Stomach (tissue), 8 donors: ENCODE measurements at regions not wholly inside any gene's neighbourhood (a gene's known extent, or its start where the extent isn't known, plus 50 kb on each side); places are given as distances from the start of the nearest gene placed in this dataset.

Experiments
- DNase-seq, 2 donors: peaks; one replicate each; pipeline versions ENCODE4 v3.0.0 to v3.0.0-alpha.2; 2013 to 2019
- H3K27ac ChIP-seq, 5 donors: fragments of 200-600 bp in 4 of 5; sonication (generic) in 4 of 5; one replicate each; pipeline ENCODE4 v1.5.1; 2013 to 2019; ENCODE audit warnings: mild to moderate bottlenecking in 1 of 5, moderate library complexity in 1 of 5
- H3K27me3 ChIP-seq, 3 donors: fragments of 200-600 bp; sonication (generic); one replicate each; pipeline ENCODE4 v1.5.1; 2017 to 2019; ENCODE audit warnings: mixed run types in 1 of 3
- H3K36me3 ChIP-seq, 4 donors: fragments of 200-600 bp; sonication (generic); 1 replicate in 3 of 4; 2 replicates in 1 of 4; pipeline ENCODE4 v1.5.1; 2016 to 2019
- H3K4me1 ChIP-seq, 4 donors: fragments of 200-600 bp; sonication (generic); one replicate each; pipeline ENCODE4 v1.5.1; 2016 to 2019
- H3K4me3 ChIP-seq, 4 donors: fragments of 200-600 bp; sonication (generic) in 3 of 4; one replicate each; pipeline ENCODE4 v1.5.1; 2016 to 2019; ENCODE audit warnings: mild to moderate bottlenecking in 1 of 4
- H3K9me3 ChIP-seq, 4 donors: fragments of 200-600 bp; sonication (generic); one replicate each; pipeline ENCODE4 v1.5.1; 2016 to 2019
- CTCF ChIP-seq, 7 experiments: fragments of 450-650 bp in 4 of 7; fragments of 200-600 bp in 3 of 7; sonication (generic) in 3 of 7; IDR thresholded peaks; one replicate each; pipeline ENCODE4 v1.5.1; 2016 to 2019; ENCODE audit warnings: antibody characterized with exemption in 7 of 7, control low read depth in 2 of 7, mild to moderate bottlenecking in 1 of 7
- EP300 ChIP-seq: sonication (generic); formaldehyde crosslinking; IDR thresholded peaks from one replicate; pipeline ENCODE4 v1.6.1; 2017; ENCODE audit warnings: antibody characterized with exemption
- POLR2A ChIP-seq, 4 donors: fragments of 450-650 bp; IDR thresholded peaks; one replicate each; pipeline ENCODE4 v1.6.1; 2016; ENCODE audit warnings: antibody characterized with exemption in 4 of 4, control low read depth in 2 of 4, mild to moderate bottlenecking in 1 of 4, moderate library complexity in 1 of 4
- POLR2AphosphoS5 ChIP-seq, 3 donors: sonication (generic); formaldehyde crosslinking; IDR thresholded peaks; one replicate each; pipeline ENCODE4 v1.6.1; 2016; ENCODE audit warnings: antibody characterized with exemption in 3 of 3
- WGBS, 5 donors: extraction: QIAGEN DNeasy Blood & Tissue Kit in 3 of 5; methylation state at CpG; one replicate each; pipeline versions ENCODE4 v1.1.5 to v1.1.7; 2013 to 2018; 5-methylcytosine and 5-hydroxymethylcytosine counted together
- intact Hi-C: fragments of 100-400 bp; cut with DNase I; formaldehyde crosslinking; loops from one replicate; pipeline ENCODE4 v1.15.1; 2023; ENCODE audit warnings: low total_unique reads
- donor health status: healthy with polysubstance abuse.
- donor health status: Bipolar disorder and iron deficiency.
- donor health status: healthy.

GRCh38 chr11:95338430-95338991 is 107.5 kb upstream of the SESN3 start:
- intact Hi-C loops = no loop called here

DNA sequence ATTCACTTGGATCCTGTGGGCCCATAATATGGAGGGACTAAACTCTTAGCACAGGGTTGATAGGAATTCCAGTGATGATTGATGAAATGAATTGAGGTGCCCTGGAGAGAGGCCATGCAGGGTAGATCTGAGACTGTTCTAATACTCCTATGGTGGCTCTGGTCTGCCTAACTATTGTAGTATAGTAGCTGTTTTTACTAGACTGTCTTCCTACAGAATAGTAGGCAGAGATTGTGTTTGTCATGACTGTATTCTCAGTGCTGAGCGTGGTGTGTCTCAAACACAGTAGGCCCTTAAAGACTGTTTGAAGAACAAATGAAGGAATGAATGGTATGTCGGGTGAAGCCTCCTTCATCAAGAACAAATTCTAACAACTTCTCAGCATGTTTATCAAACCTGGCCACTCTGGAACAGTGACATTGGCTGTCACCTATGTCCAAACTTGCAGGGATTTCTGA is 107.0 kb upstream of the SESN3 start:
- intact Hi-C loops = no loop called here
- Histone ChIP-seq H3K27ac (peak overlapping the region; percentile 46 to 84 (median 75)), H3K4me1 (peaks cover 15 to 37% (median 32%) of the 10 kb centered on the region in 4 donors)

More at GRCh38 chr11:95338430-95338991, 107.5 kb upstream of the SESN3 start:
- Histone ChIP-seq H3K4me1 (peaks cover 15 to 37% (median 32%) of the 10 kb centered on the region in 4 donors), H3K27ac (peak overlapping the region; percentile 46 to 84 (median 75)), H3K27me3 (no peaks in the 10 kb centered on the region), H3K36me3 (no peaks in the 10 kb centered on the region), H3K9me3 (no peaks in the 10 kb centered on the region), H3K4me3 (no peak overlapping the region)
- peak in 1 of 2 donors; percentile 94 for DNase-seq
- TF ChIP-seq POLR2AphosphoS5 (IDR thresholded peaks at IDR 0.05) = no peak
- no peak for TF ChIP-seq EP300
- TF ChIP-seq POLR2A (IDR thresholded peaks at IDR 0.05) = no peak
- no peak for TF ChIP-seq CTCF (IDR thresholded peaks at IDR 0.05)
- 27 to 41% (median 39%) methylated on average over 4 of the region's 4 CpGs for WGBS, 5 donors

DNA sequence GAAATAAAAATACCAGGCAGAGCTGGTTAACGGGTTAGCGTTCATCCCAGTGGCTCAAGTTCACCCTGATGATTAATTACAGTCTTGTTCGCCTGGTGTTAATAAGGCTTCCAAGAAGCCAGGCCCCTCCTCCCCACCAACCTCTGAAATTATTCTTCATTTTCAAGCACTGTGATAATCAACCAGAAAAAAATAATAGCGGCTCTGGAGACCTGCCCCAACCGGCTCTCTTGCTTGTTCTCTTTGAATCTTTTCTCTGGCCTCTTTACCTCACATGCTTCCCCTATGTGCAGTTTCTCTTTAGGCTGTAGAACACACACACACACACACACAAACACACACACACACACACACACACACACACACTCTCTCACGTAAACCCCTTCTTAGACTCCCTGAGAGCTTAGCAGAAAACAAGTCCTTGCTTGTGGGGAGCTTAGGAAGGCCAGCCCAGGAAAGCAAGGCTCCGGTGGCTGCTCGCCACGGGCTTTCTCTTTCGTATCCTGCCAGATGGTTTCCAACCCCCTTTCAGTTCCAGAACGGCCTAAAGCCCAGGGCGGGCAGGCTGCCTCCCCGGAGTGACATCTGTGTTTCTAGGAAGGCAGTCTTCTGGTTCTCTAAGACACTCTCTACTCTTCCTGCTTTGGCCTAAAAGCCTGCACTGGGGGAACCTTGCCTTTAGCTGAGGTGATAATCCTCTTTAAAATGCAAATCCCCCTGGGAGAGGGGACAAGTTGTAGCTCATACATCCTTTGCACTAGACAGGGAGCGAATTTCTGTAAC is 106.4 kb upstream of the SESN3 start:
- H3K27ac ChIP-seq = peak overlapping the region; percentile 13 to 84 (median 75)
- DNase-seq = peak; percentile 38 to 86
- H3K4me1 ChIP-seq = peaks cover 15 to 37% (median 32%) of the 10 kb centered on the region in 4 donors
- TF ChIP-seq CTCF (IDR thresholded peaks at IDR 0.05) = no peak
- TF ChIP-seq POLR2AphosphoS5 (IDR thresholded peaks at IDR 0.05) = no peak
- no peak for TF ChIP-seq EP300
- TF ChIP-seq POLR2A (IDR thresholded peaks at IDR 0.05) = no peak
- H3K27me3 ChIP-seq = no peaks in the 10 kb centered on the region
- H3K9me3 ChIP-seq = no peaks in the 10 kb centered on the region
- H3K36me3 ChIP-seq = no peaks in the 10 kb centered on the region
- intact Hi-C loops = no loop called here
- 18 to 27% (median 25%) methylated on average over 14 of the region's 14 CpGs for WGBS, 5 donors
- peak overlapping the region in 2 of 4 donors; percentile 2 to 12 for H3K4me3 ChIP-seq

More for the DNA sequence above, 107.0 kb upstream of the SESN3 start:
- DNase-seq = no peak
- no peaks in the 10 kb centered on the region for H3K36me3 ChIP-seq
- no peak for TF ChIP-seq POLR2AphosphoS5 (IDR thresholded peaks at IDR 0.05)
- TF ChIP-seq POLR2A (IDR thresholded peaks at IDR 0.05) = no peak
- no peak for TF ChIP-seq EP300
- no peak for TF ChIP-seq CTCF (IDR thresholded peaks at IDR 0.05)
- no peak overlapping the region for H3K4me3 ChIP-seq
- no peaks in the 10 kb centered on the region for H3K9me3 ChIP-seq
- 54 to 66% (median 59%) methylated on average over 2 of the region's 2 CpGs for WGBS, 5 donors
- H3K27me3 ChIP-seq = no peaks in the 10 kb centered on the region

GRCh38 chr11:95335989-95336388 is 105.0 kb upstream of the SESN3 start:
- intact Hi-C loops = no loop called here
- H3K36me3 ChIP-seq = no peaks in the 10 kb centered on the region
- TF ChIP-seq EP300 = no peak
- no peak for TF ChIP-seq CTCF (IDR thresholded peaks at IDR 0.05)
- no peak for TF ChIP-seq POLR2A (IDR thresholded peaks at IDR 0.05)
- TF ChIP-seq POLR2AphosphoS5 (IDR thresholded peaks at IDR 0.05) = no peak
- H3K9me3 ChIP-seq = no peaks in the 10 kb centered on the region
- no peak overlapping the region for H3K27ac ChIP-seq
- no peak overlapping the region for H3K4me3 ChIP-seq
- H3K4me1 ChIP-seq = peaks cover 15 to 37% (median 32%) of the 10 kb centered on the region in 4 donors
- WGBS, 5 donors = 84 to 97% (median 91%) methylated on average over 3 of the region's 3 CpGs
- DNase-seq = no peak
- no peaks in the 10 kb centered on the region for H3K27me3 ChIP-seq
